HG03175 (cell line): ENCODE measurements at regions not wholly inside any gene's neighbourhood (a gene's known extent, or its start where the extent isn't known, plus 50 kb on each side); places are given as distances from the start of the nearest gene placed in this dataset.
"Not testable (repeated sequence)": the region's sequence is repeated elsewhere in the genome, so short reads cannot be mapped to it uniquely, and the experiment has no call there.

ENCODE experiments used
- ATAC-seq: cut with Tn5 transposase; IDR thresholded peaks from one replicate; pipeline ENCODE4 v1.9.1; 2021; ENCODE audit warnings: mild to moderate bottlenecking, moderate library complexity; ENCODE audit not compliant: unreplicated experiment

- no peak for ATAC-seq
Observed at GRCh38 chr4:12140864-12141263, 712.2 kb upstream of the HS3ST1 start.

GRCh38 chr4:12139296-12139695 lies 710.6 kb upstream of the HS3ST1 start:
- no peak for ATAC-seq

DNA sequence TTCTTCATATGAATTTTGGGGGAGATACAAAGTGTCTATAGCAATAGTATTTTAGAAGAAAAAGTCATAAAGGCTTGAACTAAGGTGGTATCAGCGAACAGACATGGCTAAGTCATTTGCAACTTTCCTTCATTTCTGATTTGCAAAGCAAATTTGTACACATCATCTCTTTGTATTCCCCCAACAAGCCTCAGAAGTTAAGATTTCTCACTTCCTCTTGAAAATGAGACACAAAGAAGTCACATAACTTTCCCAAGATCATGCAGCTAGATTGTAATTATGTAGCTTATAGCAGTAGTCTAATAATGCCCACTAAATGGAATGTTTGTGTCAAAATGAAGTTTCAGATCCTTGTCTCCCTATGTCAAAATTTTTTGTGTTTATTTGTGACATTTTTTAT lies 709.8 kb upstream of the HS3ST1 start:
- ATAC-seq: no peak

GRCh38 chr4:12137575-12137974 lies 708.9 kb upstream of the HS3ST1 start:
- no peak for ATAC-seq

DNA sequence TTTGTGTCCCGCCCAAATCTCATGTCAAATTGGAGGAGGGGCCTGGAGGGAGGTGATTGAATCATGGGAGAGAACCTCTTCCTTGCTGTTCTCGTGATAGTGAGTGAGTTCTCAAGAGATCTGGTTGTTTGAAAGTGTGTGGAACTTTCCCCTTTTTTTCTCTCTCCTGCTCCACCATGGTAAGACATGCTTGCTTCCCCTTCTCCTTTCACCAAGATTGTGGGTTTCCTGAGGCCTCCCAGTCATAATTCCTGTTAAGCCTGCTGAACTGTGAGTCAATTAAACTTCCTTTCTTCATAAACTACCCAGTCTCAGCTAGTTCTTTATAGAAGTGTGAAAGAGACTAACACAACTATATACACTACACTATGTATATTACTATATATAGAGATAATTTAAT lies 697.8 kb upstream of the HS3ST1 start:
- ATAC-seq: no peak

GRCh38 chr4:12124138-12124537 lies 695.4 kb upstream of the HS3ST1 start:
- no peak for ATAC-seq

- ATAC-seq: no peak
Observed at GRCh38 chr4:12123707-12124106, 695.0 kb upstream of the HS3ST1 start.

- no peak for ATAC-seq
Observed at GRCh38 chr4:12122316-12122715, 693.6 kb upstream of the HS3ST1 start.

- ATAC-seq: no peak
Observed at GRCh38 chr4:12120968-12121367, 692.3 kb upstream of the HS3ST1 start.

DNA sequence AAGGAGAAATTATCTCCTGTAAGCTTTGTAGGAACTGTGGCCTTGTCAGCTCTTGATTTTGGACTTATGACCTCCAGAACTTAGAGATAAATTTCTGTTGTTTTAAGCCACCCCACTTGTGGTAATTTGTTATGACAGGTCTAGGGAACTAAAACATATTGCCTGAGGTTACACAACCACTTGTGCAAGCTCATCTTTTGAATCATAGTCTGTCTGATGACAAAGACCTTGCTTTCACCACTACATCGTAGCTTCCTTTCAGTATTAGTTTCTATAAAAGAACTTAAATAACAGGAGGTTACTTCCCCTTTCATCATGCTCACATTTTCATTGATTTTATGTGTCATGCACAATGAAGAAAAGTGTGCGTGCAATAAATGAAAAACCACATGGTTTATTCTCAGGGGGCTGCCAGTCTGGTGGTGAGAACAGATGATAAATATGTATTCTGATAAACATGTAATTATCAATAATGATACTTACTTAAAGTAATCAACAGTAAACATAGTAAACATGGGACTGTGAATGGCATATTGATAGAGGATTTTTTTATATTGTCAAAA lies 690.0 kb upstream of the HS3ST1 start:
- ATAC-seq: peak; percentile 58

- ATAC-seq: no peak
Observed at GRCh38 chr4:12116009-12116552, 687.4 kb upstream of the HS3ST1 start.

DNA sequence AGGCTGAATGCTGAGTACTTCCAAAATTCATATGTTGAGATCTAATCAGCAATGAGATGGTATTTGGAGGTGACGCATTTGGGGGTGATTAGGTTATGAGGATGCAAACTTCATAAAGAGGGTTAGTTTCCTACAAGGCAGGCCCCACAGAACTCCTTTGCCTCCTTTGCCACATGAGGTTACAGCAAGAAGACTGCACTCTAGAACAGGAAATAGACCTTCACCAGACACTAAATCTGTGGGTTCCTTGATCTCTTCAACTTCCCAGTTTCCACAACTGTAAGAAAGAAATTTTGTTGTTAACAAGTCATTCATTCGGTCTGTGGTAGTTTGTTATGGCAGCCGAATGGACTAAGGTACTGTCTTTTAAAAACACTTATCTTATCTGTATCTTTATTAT lies 681.9 kb upstream of the HS3ST1 start:
- ATAC-seq: no peak

- not testable (repeated sequence) for ATAC-seq
Observed at GRCh38 chr4:12109056-12109455, 680.4 kb upstream of the HS3ST1 start.

- ATAC-seq: no peak
Observed at GRCh38 chr4:12105519-12105918, 676.8 kb upstream of the HS3ST1 start.

DNA sequence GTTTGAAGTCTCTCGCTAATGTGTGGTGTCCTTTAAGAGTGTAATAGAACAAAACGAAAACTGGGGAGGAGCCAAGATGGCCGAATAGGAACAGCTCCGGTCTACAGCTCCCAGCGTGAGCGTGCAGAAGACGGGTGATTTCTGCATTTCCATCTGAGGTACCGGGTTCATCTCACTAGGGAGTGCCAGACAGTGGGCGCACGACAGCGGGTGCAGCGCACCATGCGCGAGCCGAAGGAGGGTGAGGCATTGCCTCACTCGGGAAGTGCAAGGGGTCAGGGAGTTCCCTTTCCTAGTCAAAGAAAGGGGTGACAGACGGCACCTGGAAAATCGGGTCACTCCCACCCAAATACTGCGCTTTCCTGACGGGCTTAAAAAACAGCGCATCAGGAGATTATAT lies 661.2 kb upstream of the HS3ST1 start:
- not testable (repeated sequence) for ATAC-seq

DNA sequence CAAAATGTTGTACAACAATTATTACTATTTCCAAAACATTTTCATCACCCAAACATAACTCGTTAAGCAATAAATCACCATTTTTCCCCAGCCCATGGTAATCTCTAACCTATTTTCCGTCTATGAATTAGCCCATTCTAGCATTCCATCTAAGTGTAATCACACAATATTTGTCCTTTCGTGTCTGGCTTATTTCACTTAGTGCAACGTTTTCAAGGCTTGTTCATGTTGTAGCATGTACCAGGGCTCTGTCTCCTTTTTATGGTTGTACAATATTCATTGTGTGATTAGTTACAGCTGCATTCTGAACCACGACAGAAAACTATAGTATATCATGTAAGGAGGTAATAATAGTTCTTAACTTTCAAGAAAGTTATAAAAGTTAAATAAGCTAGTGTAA lies 656.0 kb upstream of the HS3ST1 start:
- ATAC-seq: no peak

- ATAC-seq: no peak
Observed at GRCh38 chr4:12071316-12071715, 642.6 kb upstream of the HS3ST1 start.

- no peak for ATAC-seq
Observed at GRCh38 chr4:12053966-12054365, 625.3 kb upstream of the HS3ST1 start.

- ATAC-seq: no peak
Observed at GRCh38 chr4:12053556-12053955, 624.9 kb upstream of the HS3ST1 start.

- ATAC-seq: no peak
Observed at GRCh38 chr4:12050357-12050756, 621.7 kb upstream of the HS3ST1 start.

DNA sequence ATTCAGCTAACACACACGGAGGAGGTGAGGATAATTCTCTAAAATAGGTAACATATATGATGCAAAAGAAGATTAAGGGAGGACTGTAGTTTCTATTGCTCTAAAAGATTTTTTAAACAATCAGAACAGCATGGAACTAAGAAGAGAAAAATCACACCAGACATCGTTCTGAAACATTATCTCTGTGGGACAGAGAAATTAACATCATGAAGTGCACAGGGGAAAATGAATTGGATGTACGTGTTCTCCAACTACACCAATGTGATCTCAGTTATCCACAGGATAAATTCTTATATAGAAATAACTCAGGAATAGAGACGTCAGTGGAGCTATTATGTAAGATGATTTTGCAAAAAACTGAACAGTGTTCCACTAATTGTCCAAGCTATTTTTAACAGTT lies 614.1 kb upstream of the HS3ST1 start:
- ATAC-seq: no peak

- ATAC-seq: no peak
Observed at GRCh38 chr4:12041828-12042227, 613.1 kb upstream of the HS3ST1 start.

DNA sequence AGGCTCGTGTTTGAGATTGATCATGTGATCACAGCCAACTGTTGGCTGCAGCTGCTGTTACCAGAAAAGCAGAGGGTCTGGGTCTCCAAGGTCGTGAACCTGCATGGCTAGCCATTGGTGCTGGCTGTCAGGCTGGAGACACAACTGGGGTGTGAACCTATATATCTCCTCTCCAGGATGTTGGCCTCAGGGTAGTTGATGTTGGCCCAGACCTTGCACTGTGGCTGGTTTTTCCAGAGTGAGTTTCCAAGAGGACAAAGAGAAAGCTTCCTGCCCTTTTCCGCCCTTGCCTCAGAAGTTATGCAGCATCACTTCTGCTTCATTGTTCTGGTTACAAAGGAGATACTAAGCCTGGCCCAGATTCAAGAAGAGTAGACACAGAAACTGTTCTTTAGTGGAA lies 607.8 kb upstream of the HS3ST1 start:
- ATAC-seq: no peak
